ENCODE measurements at regions not wholly inside any gene's neighbourhood (a gene's known extent, or its start where the extent isn't known, plus 50 kb on each side); places are given as distances from the start of the nearest gene placed in this dataset.

DNA sequence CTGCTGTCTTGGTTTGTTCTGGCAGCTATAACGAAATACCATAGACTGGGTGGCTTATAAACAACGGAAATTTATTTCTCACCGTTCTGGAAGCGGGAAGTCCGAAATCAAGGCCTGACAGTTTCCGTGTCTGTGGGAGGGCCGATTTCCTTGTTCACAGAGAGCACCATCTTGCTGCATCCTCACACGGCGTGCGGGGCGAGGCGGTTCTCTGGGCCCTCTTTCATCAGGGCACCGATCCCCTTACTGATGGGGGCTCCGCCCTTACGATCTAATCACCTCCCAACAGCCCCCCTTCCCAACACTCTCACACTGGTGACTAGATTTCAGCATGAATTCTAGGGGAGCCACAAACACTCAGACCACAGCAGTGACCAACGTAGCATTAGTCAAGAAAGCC, 578.3 kb upstream of the FAT1 start:
- CTCF ChIA-PET: no interaction called here
- no peak overlapping the region for H3K4me3 ChIP-seq (ENCODE audit: low read depth, low read length)
- TF ChIP-seq, protein P1, sequence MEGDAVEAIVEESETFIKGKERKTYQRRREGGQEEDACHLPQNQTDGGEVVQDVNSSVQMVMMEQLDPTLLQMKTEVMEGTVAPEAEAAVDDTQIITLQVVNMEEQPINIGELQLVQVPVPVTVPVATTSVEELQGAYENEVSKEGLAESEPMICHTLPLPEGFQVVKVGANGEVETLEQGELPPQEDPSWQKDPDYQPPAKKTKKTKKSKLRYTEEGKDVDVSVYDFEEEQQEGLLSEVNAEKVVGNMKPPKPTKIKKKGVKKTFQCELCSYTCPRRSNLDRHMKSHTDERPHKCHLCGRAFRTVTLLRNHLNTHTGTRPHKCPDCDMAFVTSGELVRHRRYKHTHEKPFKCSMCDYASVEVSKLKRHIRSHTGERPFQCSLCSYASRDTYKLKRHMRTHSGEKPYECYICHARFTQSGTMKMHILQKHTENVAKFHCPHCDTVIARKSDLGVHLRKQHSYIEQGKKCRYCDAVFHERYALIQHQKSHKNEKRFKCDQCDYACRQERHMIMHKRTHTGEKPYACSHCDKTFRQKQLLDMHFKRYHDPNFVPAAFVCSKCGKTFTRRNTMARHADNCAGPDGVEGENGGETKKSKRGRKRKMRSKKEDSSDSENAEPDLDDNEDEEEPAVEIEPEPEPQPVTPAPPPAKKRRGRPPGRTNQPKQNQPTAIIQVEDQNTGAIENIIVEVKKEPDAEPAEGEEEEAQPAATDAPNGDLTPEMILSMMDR (IDR thresholded peaks at IDR 0.05; ENCODE audit: insufficient read depth, low read depth, low read length): no peak

DNA sequence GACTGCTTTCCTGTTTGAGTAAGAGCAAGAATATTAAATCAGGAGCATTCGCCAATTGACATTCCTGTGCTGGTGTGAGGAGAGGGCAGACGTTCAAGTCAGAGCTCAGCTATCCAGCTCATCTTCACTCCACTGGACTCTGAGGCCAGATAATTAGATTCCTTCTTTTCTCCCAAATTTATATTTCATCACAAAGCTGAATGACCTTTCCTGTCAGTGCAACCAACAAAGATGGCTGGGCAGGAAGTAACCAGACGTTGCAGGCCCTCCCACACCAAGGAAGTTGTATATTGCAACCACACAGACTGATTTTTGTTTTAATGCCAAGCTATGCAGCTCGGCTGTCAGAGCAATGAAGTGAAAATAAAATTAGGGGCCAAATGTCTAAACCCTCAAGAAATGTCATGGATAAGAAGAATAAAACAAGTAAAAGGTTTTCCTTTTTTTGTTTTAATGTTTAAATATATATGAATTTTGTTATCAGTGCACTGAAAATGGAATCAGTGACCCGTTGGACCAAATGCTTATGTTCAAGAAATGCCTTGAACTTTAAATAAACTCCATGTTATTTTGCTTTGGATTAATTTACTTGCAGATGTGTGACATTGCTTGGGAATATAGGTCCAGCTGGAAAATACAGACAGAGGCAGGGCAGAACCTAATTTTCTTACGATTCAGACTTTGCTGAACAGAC, 578.9 kb upstream of the FAT1 start:
- ChIA-PET CTCF (interaction anchor here (1.0 kb wide), 1 partner anchor 577 kb away, joined by 3 read pairs; no protein-coding TSS in a partner anchor), POLR2A (interaction anchor here (0.5 kb wide), 1 partner anchor 258 kb away, joined by 4 read pairs; no protein-coding TSS in a partner anchor)
- H3K36me3 ChIP-seq (ENCODE audit: control insufficient read depth, insufficient read depth, low read length): no peaks in the 10 kb centered on the region
- no peaks in the 10 kb centered on the region for H3K27me3 ChIP-seq (ENCODE audit: control insufficient read depth, insufficient read depth, low read length)
- TF ChIP-seq, protein P1 (IDR thresholded peaks at IDR 0.05; ENCODE audit: insufficient read depth, low read depth, low read length): no peak
- H3K4me3 ChIP-seq (ENCODE audit: low read depth, low read length): no peak overlapping the region
- peak; percentile 45 for DNase-seq (ENCODE audit: low read depth)

More for the DNA sequence above, 578.3 kb upstream of the FAT1 start:
- no peaks in the 10 kb centered on the region for H3K27me3 ChIP-seq (ENCODE audit: control insufficient read depth, insufficient read depth, low read length)
- no peaks in the 10 kb centered on the region for H3K36me3 ChIP-seq (ENCODE audit: control insufficient read depth, insufficient read depth, low read length)
- POLR2A ChIA-PET: no interaction called here
- no peak for DNase-seq (ENCODE audit: low read depth)

DNA sequence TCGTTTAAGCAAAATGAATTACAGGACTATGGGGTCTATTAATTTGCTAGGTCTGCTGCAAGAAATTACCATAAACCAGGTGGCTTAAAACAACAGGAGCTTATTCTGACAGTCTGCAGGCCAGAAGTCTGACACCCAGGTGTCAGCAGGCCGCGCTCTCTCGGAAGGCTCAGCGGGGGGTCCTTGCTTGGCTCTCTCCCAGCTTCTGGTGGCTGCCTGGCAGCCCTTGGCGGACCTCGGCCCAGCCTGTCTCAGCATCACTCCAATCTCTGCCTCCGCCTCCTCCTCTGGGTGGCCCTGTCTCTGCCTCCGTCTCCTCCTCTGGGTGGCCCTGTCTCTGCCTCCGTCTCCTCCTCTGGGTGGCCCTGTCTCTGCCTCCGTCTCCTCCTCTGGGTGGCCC, 580.5 kb upstream of the FAT1 start:
- H3K27me3 ChIP-seq (ENCODE audit: control insufficient read depth, insufficient read depth, low read length): no peaks in the 10 kb centered on the region
- no peak for DNase-seq (ENCODE audit: low read depth)
- CTCF ChIA-PET: interaction anchor here (0.7 kb wide), 1 partner anchor 120 kb away, joined by 3 read pairs; no protein-coding TSS in a partner anchor
- TF ChIP-seq, protein P1 (IDR thresholded peaks at IDR 0.05; ENCODE audit: insufficient read depth, low read depth, low read length): no peak
- H3K4me3 ChIP-seq (ENCODE audit: low read depth, low read length): no peak overlapping the region
- POLR2A ChIA-PET: no interaction called here
- no peaks in the 10 kb centered on the region for H3K36me3 ChIP-seq (ENCODE audit: control insufficient read depth, insufficient read depth, low read length)

DNA sequence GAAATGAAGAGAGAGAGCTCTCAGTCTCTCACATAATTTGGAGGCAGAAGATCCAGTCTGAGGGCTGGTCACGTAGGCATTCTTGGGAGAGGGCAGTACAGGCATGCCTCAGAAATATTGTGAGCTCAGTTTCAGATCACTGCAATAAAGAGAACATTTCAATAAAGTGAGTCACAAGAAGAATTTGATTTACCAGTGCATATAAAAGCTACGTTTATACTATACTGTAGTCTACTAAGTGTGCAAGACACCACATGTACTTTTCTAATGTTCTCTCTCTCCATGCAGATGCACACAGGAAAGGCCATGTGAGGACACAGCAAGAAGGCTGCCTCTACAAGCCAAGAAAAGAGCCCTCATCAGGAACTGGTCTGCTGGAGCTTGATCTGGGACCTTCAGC, 583.5 kb upstream of the FAT1 start:
- ChIA-PET CTCF (interaction anchor here (0.7 to 1.4 kb wide), 2 partner anchors 9 to 171 kb away, joined by 3 read pairs; no protein-coding TSS in a partner anchor), POLR2A (interaction anchor here (0.6 kb wide), 1 partner anchor 9 kb away, joined by 3 read pairs; no protein-coding TSS in a partner anchor)
- no peak for DNase-seq (ENCODE audit: low read depth)
- H3K36me3 ChIP-seq (ENCODE audit: control insufficient read depth, insufficient read depth, low read length): no peaks in the 10 kb centered on the region
- no peak overlapping the region for H3K4me3 ChIP-seq (ENCODE audit: low read depth, low read length)
- TF ChIP-seq, protein P1 (IDR thresholded peaks at IDR 0.05; ENCODE audit: insufficient read depth, low read depth, low read length): no peak
- no peaks in the 10 kb centered on the region for H3K27me3 ChIP-seq (ENCODE audit: control insufficient read depth, insufficient read depth, low read length)

DNA sequence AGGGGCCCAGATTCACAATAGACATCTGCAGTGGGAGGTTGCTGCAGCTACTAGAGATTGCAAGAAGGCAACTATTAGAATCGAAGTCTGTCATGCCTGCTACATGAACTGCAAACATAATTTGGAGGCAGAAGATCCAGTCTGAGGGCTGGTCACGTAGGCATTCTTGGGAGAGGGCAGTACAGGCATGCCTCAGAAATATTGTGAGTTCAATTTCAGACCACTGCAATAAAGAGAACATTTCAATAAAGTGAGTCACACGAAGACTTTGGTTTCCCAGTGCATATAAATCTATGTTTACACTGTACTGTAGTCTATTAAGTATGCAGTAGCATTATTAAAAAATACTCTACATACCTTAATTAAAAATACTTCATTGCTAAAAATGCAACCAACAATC, 585.8 kb upstream of the FAT1 start:
- peak; percentile 88 for DNase-seq (ENCODE audit: low read depth)
- TF ChIP-seq, protein P1 (IDR thresholded peaks at IDR 0.05; ENCODE audit: insufficient read depth, low read depth, low read length): no peak
- ChIA-PET POLR2A (no interaction called here), CTCF (no interaction called here)
- Histone ChIP-seq H3K27me3 (ENCODE audit: control insufficient read depth, insufficient read depth, low read length) (no peaks in the 10 kb centered on the region), H3K36me3 (ENCODE audit: control insufficient read depth, insufficient read depth, low read length) (no peaks in the 10 kb centered on the region), H3K4me3 (ENCODE audit: low read depth, low read length) (no peak overlapping the region)

All from BJ (cell line).